K562 (cell line): ENCODE measurements at regions not wholly inside any gene's neighbourhood (a gene's known extent, or its start where the extent isn't known, plus 50 kb on each side); places are given as distances from the start of the nearest gene placed in this dataset.

Experiments
- ATAC-seq: fragments of 200-7000 bp; cut with Tn5 transposase; 3 replicates; pipeline ENCODE4 v1.9.1; 2020; ENCODE audit warnings: moderate library complexity
- BruUV-seq: library from RNA; stranded (reverse); fragments of 400-500 nt; replicated peaks from 2 replicates; lab custom pipeline; 2021; lab: Mats Ljungman, UMichigan
- CTCF ChIA-PET: fragments of 300-600 bp; formaldehyde crosslinking; extraction: SDS; loops from one replicate; lab custom pipeline; 2021; ENCODE audit warnings: low intra/inter-chr PET ratio; lab: Yijun Ruan, JAX
- POLR2A ChIA-PET: fragments of 300-600, 350-650 bp; sonication (Branson Sonifier 250); formaldehyde crosslinking; extraction: SDS; loops from one replicate; lab custom pipeline; 2021; ENCODE audit warnings: antibody characterized with exemption, inconsistent platforms; lab: Yijun Ruan, JAX
- DNase-seq, 4 experiments: peaks; one replicate each; pipeline versions ENCODE4 v3.0.0 to v3.0.0-alpha.2; 2011 to 2018; ENCODE audit warnings: low spot score in 3 of 4, mixed read lengths in 3 of 4; ENCODE audit errors: extremely low read depth in 1 of 4
- FAIRE-seq: peaks from 2 replicates; lab custom pipeline; 2011; peaks lifted over from hg19 to GRCh38; lab: Jason Lieb, UNC
- H2AFZ ChIP-seq: 2 replicates; pipeline ENCODE4 v1.6.0; 2011; ENCODE audit warnings: low read depth, low read length, control low read depth, inconsistent platforms
- H3K27ac ChIP-seq: fragments of 200-600 bp; 3 replicates; pipeline ENCODE4 v1.8.0; 2011; ENCODE audit warnings: low read depth, mild to moderate bottlenecking, control low read depth, inconsistent platforms, low read length, moderate library complexity, mixed read lengths; ENCODE audit errors: extremely low read depth
- H3K27me3 ChIP-seq, 2 experiments: fragments of 300-600 bp in 1 of 2; 2 replicates in 1 of 2; 3 replicates in 1 of 2; pipeline versions ENCODE4 v1.6.0 to v1.8.0; 2011; ENCODE audit warnings: inconsistent platforms in 2 of 2, low read length in 2 of 2, mild to moderate bottlenecking in 1 of 2, mixed read lengths in 1 of 2, moderate library complexity in 1 of 2; ENCODE audit not compliant: control insufficient read depth in 2 of 2, insufficient read depth in 2 of 2
- H3K36me3 ChIP-seq: fragments of 300-600 bp; 3 replicates; pipeline ENCODE4 v1.8.0; 2011; ENCODE audit warnings: mild to moderate bottlenecking, low read length, inconsistent platforms; ENCODE audit not compliant: control insufficient read depth, insufficient read depth
- H3K4me1 ChIP-seq, 2 experiments: fragments of 200-600 bp in 1 of 2; replicated peaks in 1 of 2; 2 replicates in 1 of 2; 3 replicates in 1 of 2; pipeline versions ENCODE4 v1.5.1 to v1.8.0; 2011; ENCODE audit warnings: inconsistent platforms in 2 of 2, low read length in 2 of 2, mild to moderate bottlenecking in 1 of 2, mixed read lengths in 1 of 2, moderate library complexity in 1 of 2; ENCODE audit not compliant: control insufficient read depth in 2 of 2, insufficient read depth in 2 of 2
- H3K4me2 ChIP-seq: 2 replicates; pipeline ENCODE4 v1.6.1; 2011; ENCODE audit warnings: low read length, control low read depth, inconsistent platforms, mixed read lengths; ENCODE audit not compliant: insufficient read depth
- H3K4me3 ChIP-seq: fragments of 200-600 bp; sonication (generic), shearing (Covaris generic); 2 replicates; pipeline ENCODE4 v1.5.1; 2016; ENCODE audit warnings: control low read depth, inconsistent platforms
- H3K79me2 ChIP-seq: fragments of 200-600 bp; 3 replicates; pipeline ENCODE4 v1.8.0; 2011; ENCODE audit warnings: low read length, inconsistent platforms; ENCODE audit not compliant: control insufficient read depth, insufficient read depth
- H3K9ac ChIP-seq, 2 experiments: 2 replicates each; pipeline versions ENCODE4 v1.6.0 to v1.6.1; 2011; ENCODE audit warnings: low read depth in 2 of 2, low read length in 2 of 2, control low read depth in 1 of 2, inconsistent platforms in 1 of 2, mild to moderate bottlenecking in 1 of 2, mixed read lengths in 1 of 2; ENCODE audit not compliant: insufficient read depth in 1 of 2
- H3K9me1 ChIP-seq: one replicate; pipeline ENCODE4 v1.6.0; 2011; ENCODE audit warnings: inconsistent platforms, mild to moderate bottlenecking, low read length, moderate library complexity; ENCODE audit not compliant: control insufficient read depth, insufficient read depth
- H3K9me3 ChIP-seq: replicated peaks from 2 replicates; pipeline ENCODE4 v1.5.1; 2011; ENCODE audit warnings: low read depth, low read length, inconsistent platforms; ENCODE audit not compliant: control insufficient read depth, insufficient read depth
- H4K20me1 ChIP-seq: replicated peaks from 2 replicates; pipeline ENCODE4 v1.6.1; 2011; ENCODE audit warnings: low read length, inconsistent platforms, mixed read lengths; ENCODE audit not compliant: control insufficient read depth, insufficient read depth
- CBFB ChIP-seq: sonication (generic); formaldehyde crosslinking; IDR thresholded peaks from 2 replicates; pipeline ENCODE4 v1.4.0; 2020; ENCODE audit warnings: mild to moderate bottlenecking, missing genetic modification reagents
- CCNT2 ChIP-seq: IDR thresholded peaks from 2 replicates; pipeline ENCODE4 v1.6.1; 2011; ENCODE audit warnings: borderline replicate concordance, low read depth, mild to moderate bottlenecking, moderate library complexity, mixed read lengths, low read length; ENCODE audit not compliant: insufficient read length; ENCODE audit errors: extremely low read depth
- HDAC3 ChIP-seq: fragments of 450-650 bp; IDR thresholded peaks from 2 replicates; pipeline ENCODE4 v1.6.1; 2018; ENCODE audit warnings: borderline replicate concordance, mild to moderate bottlenecking, moderate library complexity; ENCODE audit not compliant: partially characterized antibody
- MCM3 ChIP-seq: fragments of 450-650 bp; IDR thresholded peaks from 2 replicates; pipeline ENCODE4 v1.6.1; 2016
- SNRNP70 ChIP-seq: fragments of 200-400 bp; formaldehyde crosslinking; optimal IDR thresholded peaks from 2 replicates; pipeline ENCODE3; 2017; ENCODE audit warnings: low read depth, low read length
- TCF7 ChIP-seq: sonication (generic); IDR thresholded peaks from 2 replicates; pipeline ENCODE4 v1.6.1; 2016; ENCODE audit warnings: antibody characterized with exemption, borderline replicate concordance
- XRCC5 ChIP-seq: fragments of 200-400 bp; formaldehyde crosslinking; IDR thresholded peaks from 2 replicates; pipeline ENCODE4 v1.6.1; 2017; ENCODE audit warnings: low read depth, mild to moderate bottlenecking, low read length
- ZBTB17 ChIP-seq: fragments of 450-650 bp; formaldehyde crosslinking; IDR thresholded peaks from 2 replicates; pipeline ENCODE4 v1.4.0; 2020; ENCODE audit warnings: mild to moderate bottlenecking
- ZFP1 ChIP-seq: fragments of 450-650 bp; formaldehyde crosslinking; IDR thresholded peaks from 2 replicates; pipeline ENCODE4 v1.4.0; 2020; ENCODE audit warnings: mild to moderate bottlenecking, mixed read lengths
- ZNF165 ChIP-seq: fragments of 250-450 bp; sonication (Bioruptor Pico); IDR thresholded peaks from 2 replicates; pipeline ENCODE4 v1.4.0; 2020; ENCODE audit warnings: borderline replicate concordance
- ZNF175 ChIP-seq: fragments of 200-800 bp; sonication (Bioruptor generic); IDR thresholded peaks from 2 replicates; pipeline ENCODE4 v1.6.1; 2016; ENCODE audit warnings: low read depth, mild to moderate bottlenecking, missing genetic modification characterization, missing compliant biosample characterization
- ZNF3 ChIP-seq: fragments of 250-450 bp; sonication (Bioruptor Pico); IDR thresholded peaks from 2 replicates; pipeline ENCODE4 v1.5.0; 2021; ENCODE audit warnings: mild to moderate bottlenecking, moderate library complexity
- ZNF445 ChIP-seq: fragments of 250-450 bp; sonication (Bioruptor Pico); IDR thresholded peaks from 2 replicates; pipeline ENCODE4 v1.4.0; 2020; ENCODE audit warnings: low read depth, mild to moderate bottlenecking, moderate library complexity
- ZNF780A ChIP-seq: fragments of 250-450 bp; sonication (Bioruptor Pico); IDR thresholded peaks from 2 replicates; pipeline ENCODE4 v1.5.0; 2021; ENCODE audit warnings: mild to moderate bottlenecking
- WGBS: fragments of 100-300 bp; shearing (Covaris generic); methylation state at CpG from one replicate; pipeline ENCODE4 v1.1.6; 2016; ENCODE audit warnings: low coverage, mixed read lengths; ENCODE audit not compliant: insufficient coverage; ENCODE audit errors: missing lambda C conversion rate; 5-methylcytosine and 5-hydroxymethylcytosine counted together
- in situ Hi-C: fragments of 300-500 bp; cut with MboI; formaldehyde crosslinking; loops from 4 replicates; pipeline ENCODE4 v1.15.0; 2018; ENCODE audit warnings: inconsistent platforms, mixed read lengths
- intact Hi-C: fragments of 100-400 bp; cut with micrococcal nuclease; formaldehyde crosslinking; loops from 2 replicates; pipeline ENCODE4 v1.14.2; 2022
- TF ChIP-seq, protein P1 (sequence below): fragments of 250-450 bp; sonication (Bioruptor Pico); IDR thresholded peaks from 2 replicates; pipeline ENCODE4 v1.8.0; 2021; ENCODE audit warnings: moderate library complexity, mild to moderate bottlenecking, inconsistent platforms
- TF ChIP-seq, protein P2 (sequence below): fragments of 250-450 bp; sonication (Bioruptor Pico); IDR thresholded peaks from 2 replicates; pipeline ENCODE4 v1.8.0; 2022; ENCODE audit warnings: moderate library complexity, mild to moderate bottlenecking, inconsistent platforms

DNA sequence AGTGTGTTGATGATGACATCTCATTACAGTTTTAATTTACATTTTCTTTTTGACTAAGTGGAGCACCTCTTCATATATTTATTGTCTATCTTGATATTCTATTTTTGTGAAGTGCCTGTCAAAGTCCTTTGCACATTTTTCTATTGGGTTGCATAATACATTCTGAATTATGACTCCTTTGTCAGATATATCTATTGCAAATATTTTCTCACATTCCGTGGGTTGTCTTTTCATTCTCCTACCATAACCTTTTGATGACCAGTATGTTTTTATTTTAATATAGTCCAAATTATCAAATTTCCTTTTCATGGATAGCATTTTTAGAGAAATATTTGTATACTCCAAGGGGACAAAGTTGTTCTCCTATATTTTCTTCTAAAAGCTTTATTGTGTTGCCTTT is 126.4 kb downstream of the PJA1 start:
- no peaks in the 10 kb centered on the region for H3K9me3 ChIP-seq
- no peak overlapping the region for H3K4me2 ChIP-seq
- H4K20me1 ChIP-seq: no peaks in the 10 kb centered on the region
- no peak overlapping the region for H3K4me3 ChIP-seq
- H3K79me2 ChIP-seq: no peaks in the 10 kb centered on the region
- BruUV-seq: no TSS peak
- H3K9me1 ChIP-seq: no peaks in the 10 kb centered on the region
- POLR2A ChIA-PET: interaction anchor here (0.6 kb wide), 1 partner anchor 71 kb away, joined by 3 read pairs; no protein-coding TSS in a partner anchor
- DNase-seq: no peak
- H3K9ac ChIP-seq: no peak overlapping the region
- no peak overlapping the region for H3K27ac ChIP-seq
- H2AFZ ChIP-seq: no peak overlapping the region
- peaks cover 0 to 7% of the 10 kb centered on the region in 2 experiments; a peak in 3 of 5 replicates for H3K27me3 ChIP-seq
- no peak for ATAC-seq
- no peaks in the 10 kb centered on the region for H3K4me1 ChIP-seq
- TF ChIP-seq TCF7 (no peak), MCM3 (no peak), ZNF165 (CRISPR knock-in tag) (no peak), ZNF445 (CRISPR knock-in tag) (no peak), ZNF175 (CRISPR knock-in tag) (no peak), SNRNP70 (no peak)
- no peaks in the 10 kb centered on the region for H3K36me3 ChIP-seq
- WGBS: 0% methylated on average over 1 of the region's 1 CpG
- CTCF ChIA-PET: no interaction called here
- no peak for FAIRE-seq
- intact Hi-C loops (no loop called here), in situ Hi-C loops (no loop called here)

DNA sequence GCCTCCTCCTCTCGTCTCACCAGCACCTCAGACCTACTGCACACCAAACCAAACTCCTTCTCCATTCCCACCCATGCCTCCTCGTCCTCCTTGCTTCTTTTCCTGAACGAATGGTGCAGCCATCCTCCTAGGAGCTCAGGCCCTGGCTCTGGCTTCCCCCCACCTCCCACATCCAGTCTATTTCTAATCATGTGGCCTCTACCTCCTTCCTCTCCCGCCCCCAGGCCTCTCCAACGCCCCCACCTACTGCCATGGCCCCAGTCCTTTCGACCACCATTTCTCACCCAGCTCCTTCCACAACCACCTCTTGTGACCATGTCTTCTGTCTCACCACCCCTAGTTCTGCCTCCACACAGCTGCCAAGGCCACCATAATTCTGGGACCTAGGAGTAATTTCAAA is 127.1 kb downstream of the PJA1 start:
- in situ Hi-C loops: no loop called here
- no peaks in the 10 kb centered on the region for H3K9me3 ChIP-seq
- no peaks in the 10 kb centered on the region for H3K9me1 ChIP-seq
- BruUV-seq: no TSS peak
- ChIA-PET POLR2A (interaction anchor here (0.6 kb wide), 1 partner anchor 71 kb away, joined by 3 read pairs; no protein-coding TSS in a partner anchor), CTCF (no interaction called here)
- intact Hi-C loops: no loop called here
- H3K4me3 ChIP-seq: no peak overlapping the region
- no peak for ATAC-seq
- no peak overlapping the region for H2AFZ ChIP-seq
- H4K20me1 ChIP-seq: no peaks in the 10 kb centered on the region
- H3K4me2 ChIP-seq: no peak overlapping the region
- no peaks in the 10 kb centered on the region for H3K4me1 ChIP-seq
- WGBS: 0% methylated on average over 4 of the region's 6 CpGs
- H3K27ac ChIP-seq: no peak overlapping the region
- H3K79me2 ChIP-seq: no peaks in the 10 kb centered on the region
- no peak for FAIRE-seq
- peaks cover 0 to 7% of the 10 kb centered on the region in 2 experiments; a peak in 3 of 5 replicates for H3K27me3 ChIP-seq
- no peak for DNase-seq
- no peaks in the 10 kb centered on the region for H3K36me3 ChIP-seq
- no peak overlapping the region for H3K9ac ChIP-seq
- TF ChIP-seq HDAC3 (no peak), ZNF3 (no peak), XRCC5 (no peak), ZFP1 (CRISPR knock-in tag) (no peak), ZBTB17 (no peak), CCNT2 (no peak), ZNF780A (CRISPR knock-in tag) (no peak), CBFB (no peak)
- TF ChIP-seq, protein P1, sequence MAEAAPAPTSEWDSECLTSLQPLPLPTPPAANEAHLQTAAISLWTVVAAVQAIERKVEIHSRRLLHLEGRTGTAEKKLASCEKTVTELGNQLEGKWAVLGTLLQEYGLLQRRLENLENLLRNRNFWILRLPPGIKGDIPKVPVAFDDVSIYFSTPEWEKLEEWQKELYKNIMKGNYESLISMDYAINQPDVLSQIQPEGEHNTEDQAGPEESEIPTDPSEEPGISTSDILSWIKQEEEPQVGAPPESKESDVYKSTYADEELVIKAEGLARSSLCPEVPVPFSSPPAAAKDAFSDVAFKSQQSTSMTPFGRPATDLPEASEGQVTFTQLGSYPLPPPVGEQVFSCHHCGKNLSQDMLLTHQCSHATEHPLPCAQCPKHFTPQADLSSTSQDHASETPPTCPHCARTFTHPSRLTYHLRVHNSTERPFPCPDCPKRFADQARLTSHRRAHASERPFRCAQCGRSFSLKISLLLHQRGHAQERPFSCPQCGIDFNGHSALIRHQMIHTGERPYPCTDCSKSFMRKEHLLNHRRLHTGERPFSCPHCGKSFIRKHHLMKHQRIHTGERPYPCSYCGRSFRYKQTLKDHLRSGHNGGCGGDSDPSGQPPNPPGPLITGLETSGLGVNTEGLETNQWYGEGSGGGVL (CRISPR knock-in tag): no peak
- TF ChIP-seq, protein P2, sequence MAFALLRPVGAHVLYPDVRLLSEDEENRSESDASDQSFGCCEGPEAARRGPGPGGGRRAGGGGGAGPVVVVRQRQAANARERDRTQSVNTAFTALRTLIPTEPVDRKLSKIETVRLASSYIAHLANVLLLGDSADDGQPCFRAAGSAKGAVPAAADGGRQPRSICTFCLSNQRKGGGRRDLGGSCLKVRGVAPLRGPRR (CRISPR knock-in tag): no peak
